Lower leg skin (tissue), 4 donors: ENCODE measurements at regions not wholly inside any gene's neighbourhood (a gene's known extent, or its start where the extent isn't known, plus 50 kb on each side); places are given as distances from the start of the nearest gene placed in this dataset.

ENCODE experiments used
- DNase-seq, 2 donors: peaks; one replicate each; pipeline ENCODE4 v3.0.0-alpha.2; 2019; ENCODE audit warnings: low spot score in 2 of 2
- H3K4me3 ChIP-seq: fragments of 200-600 bp; sonication (generic); 2 replicates; pipeline ENCODE4 v1.5.1; 2017; ENCODE audit warnings: mild to moderate bottlenecking, low read depth; ENCODE audit not compliant: poor library complexity, severe bottlenecking
- POLR2A ChIP-seq, 2 donors: fragments of 450-650 bp; IDR thresholded peaks; one replicate each; pipeline ENCODE4 v1.6.1; 2016 to 2017; ENCODE audit warnings: antibody characterized with exemption in 2 of 2, mild to moderate bottlenecking in 1 of 2, moderate library complexity in 1 of 2
- WGBS, 2 donors: methylation state at CpG; one replicate each; pipeline ENCODE4 v1.1.5; 2018; 5-methylcytosine and 5-hydroxymethylcytosine counted together
- intact Hi-C: fragments of 100-400 bp; cut with DNase I; formaldehyde crosslinking; loops from one replicate; pipeline ENCODE4 v1.15.0; 2023; ENCODE audit warnings: low total_unique reads
- TF ChIP-seq, protein P1 (sequence below), 3 donors: fragments of 450-650 bp; IDR thresholded peaks; one replicate each; pipeline ENCODE4 v1.5.1; 2016; ENCODE audit warnings: antibody characterized with exemption in 3 of 3, mild to moderate bottlenecking in 3 of 3, moderate library complexity in 2 of 3

DNA sequence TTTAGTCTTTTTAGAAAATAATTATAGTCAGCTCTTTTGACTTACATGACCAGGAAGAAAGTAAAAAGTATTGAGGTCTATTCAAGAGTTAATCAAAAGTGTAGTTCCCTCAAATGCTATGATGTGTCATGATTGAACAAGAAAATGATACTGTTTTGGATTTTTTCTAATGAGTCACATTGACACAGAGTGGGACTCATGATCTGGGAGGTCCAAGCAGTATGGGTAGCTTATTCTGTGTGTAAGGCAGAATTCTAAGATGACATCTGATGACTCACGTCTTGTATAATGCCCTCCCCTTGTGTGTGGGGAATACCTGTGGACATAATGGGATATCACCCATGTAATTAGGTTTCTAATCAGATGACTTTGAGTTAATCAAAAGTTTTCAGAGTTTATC lies 178.1 kb upstream of the DDHD1 start:
- H3K4me3 ChIP-seq: no peak overlapping the region
- 73 to 80% methylated on average over 1 of the region's 1 CpG for WGBS, 2 donors
- DNase-seq: no peak
- TF ChIP-seq POLR2A (IDR thresholded peaks at IDR 0.05): no peak
- TF ChIP-seq, protein P1, sequence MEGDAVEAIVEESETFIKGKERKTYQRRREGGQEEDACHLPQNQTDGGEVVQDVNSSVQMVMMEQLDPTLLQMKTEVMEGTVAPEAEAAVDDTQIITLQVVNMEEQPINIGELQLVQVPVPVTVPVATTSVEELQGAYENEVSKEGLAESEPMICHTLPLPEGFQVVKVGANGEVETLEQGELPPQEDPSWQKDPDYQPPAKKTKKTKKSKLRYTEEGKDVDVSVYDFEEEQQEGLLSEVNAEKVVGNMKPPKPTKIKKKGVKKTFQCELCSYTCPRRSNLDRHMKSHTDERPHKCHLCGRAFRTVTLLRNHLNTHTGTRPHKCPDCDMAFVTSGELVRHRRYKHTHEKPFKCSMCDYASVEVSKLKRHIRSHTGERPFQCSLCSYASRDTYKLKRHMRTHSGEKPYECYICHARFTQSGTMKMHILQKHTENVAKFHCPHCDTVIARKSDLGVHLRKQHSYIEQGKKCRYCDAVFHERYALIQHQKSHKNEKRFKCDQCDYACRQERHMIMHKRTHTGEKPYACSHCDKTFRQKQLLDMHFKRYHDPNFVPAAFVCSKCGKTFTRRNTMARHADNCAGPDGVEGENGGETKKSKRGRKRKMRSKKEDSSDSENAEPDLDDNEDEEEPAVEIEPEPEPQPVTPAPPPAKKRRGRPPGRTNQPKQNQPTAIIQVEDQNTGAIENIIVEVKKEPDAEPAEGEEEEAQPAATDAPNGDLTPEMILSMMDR (IDR thresholded peaks at IDR 0.05): no peak
- intact Hi-C loops: no loop called here

- WGBS, 2 donors: 55 to 68% methylated on average over 3 of the region's 3 CpGs
- no peak overlapping the region for H3K4me3 ChIP-seq
- no peak for DNase-seq
- TF ChIP-seq, protein P1 (IDR thresholded peaks at IDR 0.05): no peak
- TF ChIP-seq POLR2A (IDR thresholded peaks at IDR 0.05): no peak
- intact Hi-C loops: loop anchor here (1.0 kb wide), 1 partner anchor 13 kb away; no protein-coding TSS in a partner anchor
These were observed 177.3 kb upstream of the DDHD1 start for GRCh38 chr14:53330441-53330840.

DNA sequence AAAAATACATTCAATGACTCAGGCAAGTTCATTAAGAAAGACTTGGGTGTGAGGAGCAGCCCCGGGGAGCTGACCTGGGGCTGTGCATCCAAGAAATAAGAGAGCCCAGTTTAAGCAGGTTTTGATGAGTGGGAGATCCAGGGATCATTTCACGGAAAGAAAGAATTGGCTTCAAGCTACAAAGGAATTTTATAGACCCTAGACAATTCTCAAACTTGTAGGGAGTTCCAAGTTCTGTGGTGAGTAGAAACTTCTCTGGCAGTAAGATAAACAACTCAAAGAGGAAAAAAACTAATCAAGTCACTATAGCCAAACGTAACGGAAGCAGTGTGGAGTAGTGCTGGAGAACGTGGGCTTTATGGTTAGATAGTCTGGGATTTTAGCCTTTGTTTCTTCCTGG lies 175.7 kb upstream of the DDHD1 start:
- TF ChIP-seq, protein P1 (IDR thresholded peaks at IDR 0.05): no peak
- no peak for TF ChIP-seq POLR2A (IDR thresholded peaks at IDR 0.05)
- DNase-seq: no peak
- H3K4me3 ChIP-seq: no peak overlapping the region
- intact Hi-C loops: no loop called here
- WGBS, 2 donors: 71 to 77% methylated on average over 5 of the region's 5 CpGs

DNA sequence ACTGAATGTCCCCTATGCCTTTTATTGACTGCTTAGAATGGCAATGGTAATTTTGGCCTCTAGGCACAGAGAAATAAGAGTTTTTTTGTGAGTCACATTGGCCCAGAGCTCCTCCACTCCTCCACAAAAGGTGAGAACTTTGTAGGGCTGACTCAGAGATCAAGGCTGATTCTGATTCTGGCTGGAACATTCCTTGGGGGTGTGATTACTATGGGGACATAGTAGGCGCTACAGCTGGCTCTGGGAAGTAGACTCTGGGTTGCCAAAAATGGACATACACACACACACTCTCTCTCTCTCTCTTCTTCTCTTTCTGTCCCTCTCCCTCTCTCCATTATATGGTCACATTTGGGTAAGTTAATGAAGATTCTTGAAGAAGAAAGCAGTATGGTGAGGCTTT lies 174.6 kb upstream of the DDHD1 start:
- intact Hi-C loops: no loop called here
- WGBS, 2 donors: 59 to 67% methylated on average over 1 of the region's 1 CpG
- no peak overlapping the region for H3K4me3 ChIP-seq
- no peak for DNase-seq
- TF ChIP-seq, protein P1 (IDR thresholded peaks at IDR 0.05): no peak
- TF ChIP-seq POLR2A (IDR thresholded peaks at IDR 0.05): no peak

GRCh38 chr14:53325176-53325806 lies 172.2 kb upstream of the DDHD1 start:
- no peak for DNase-seq
- TF ChIP-seq POLR2A (IDR thresholded peaks at IDR 0.05): no peak
- TF ChIP-seq, protein P1 (IDR thresholded peaks at IDR 0.05): no peak
- H3K4me3 ChIP-seq: no peak overlapping the region
- intact Hi-C loops: no loop called here

- DNase-seq: no peak
These were observed 163.4 kb upstream of the DDHD1 start for GRCh38 chr14:53316504-53316903.

More at GRCh38 chr14:53316504-53316903, 163.4 kb upstream of the DDHD1 start:
- H3K4me3 ChIP-seq: no peak overlapping the region
- intact Hi-C loops: no loop called here
- 32 to 44% methylated on average over 5 of the region's 5 CpGs for WGBS, 2 donors
- TF ChIP-seq, protein P1 (IDR thresholded peaks at IDR 0.05): no peak
- no peak for TF ChIP-seq POLR2A (IDR thresholded peaks at IDR 0.05)
